ENCODE measurements at regions not wholly inside any gene's neighbourhood (a gene's known extent, or its start where the extent isn't known, plus 50 kb on each side); places are given as distances from the start of the nearest gene placed in this dataset.
A peak's percentile ranks its signal among the peaks of the same experiment; 100 is the strongest.
"Not testable (repeated sequence)": the region's sequence is repeated elsewhere in the genome, so short reads cannot be mapped to it uniquely, and the experiment has no call there.

GRCh38 chr1:60849401-60849800 lies 233.0 kb upstream of the NFIA start:
- DNase-seq (no peak), ATAC-seq (no peak)
- H3K27ac Mint-ChIP-seq = no peak overlapping the region
- H3K27me3 Mint-ChIP-seq = peaks cover 34% of the 10 kb centered on the region
- H3K9me3 Mint-ChIP-seq = no peaks in the 10 kb centered on the region
- no peaks in the 10 kb centered on the region for H3K4me1 Mint-ChIP-seq
- no peak overlapping the region for H3K4me3 Mint-ChIP-seq

GRCh38 chr1:60848583-60849188 lies 233.7 kb upstream of the NFIA start:
- DNase-seq (peak in 1 of 2 donors; percentile 1), ATAC-seq (peak; percentile 28)
- H3K9me3 Mint-ChIP-seq = no peaks in the 10 kb centered on the region
- H3K27me3 Mint-ChIP-seq = peaks cover 34% of the 10 kb centered on the region
- no peaks in the 10 kb centered on the region for H3K4me1 Mint-ChIP-seq
- H3K4me3 Mint-ChIP-seq = no peak overlapping the region
- peak overlapping the region in 1 of 2 donors; percentile 11 for H3K27ac Mint-ChIP-seq

- Mint-ChIP-seq H3K27ac (peak overlapping the region; percentile 60 to 61), H3K27me3 (peaks cover 34% of the 10 kb centered on the region), H3K4me1 (no peaks in the 10 kb centered on the region), H3K4me3 (no peak overlapping the region), H3K9me3 (no peaks in the 10 kb centered on the region)
- DNase-seq (no peak), ATAC-seq (no peak)
Measured at GRCh38 chr1:60847855-60848582, 234.3 kb upstream of the NFIA start.

- no peaks in the 10 kb centered on the region for H3K9me3 Mint-ChIP-seq
- ATAC-seq (no peak), DNase-seq (no peak)
- no peak overlapping the region for H3K27ac Mint-ChIP-seq
- H3K27me3 Mint-ChIP-seq = peaks cover 34% of the 10 kb centered on the region
- no peaks in the 10 kb centered on the region for H3K4me1 Mint-ChIP-seq
- H3K4me3 Mint-ChIP-seq = no peak overlapping the region
Measured at GRCh38 chr1:60847391-60847790, 235.0 kb upstream of the NFIA start.

GRCh38 chr1:60845659-60846058 lies 236.7 kb upstream of the NFIA start:
- ATAC-seq, H3K27ac Mint-ChIP-seq, DNase-seq, H3K4me1 Mint-ChIP-seq, H3K9me3 Mint-ChIP-seq, H3K4me3 Mint-ChIP-seq: not testable (repeated sequence)
- H3K27me3 Mint-ChIP-seq = peaks cover 32% of the 10 kb centered on the region

GRCh38 chr1:60842304-60842703 lies 240.1 kb upstream of the NFIA start:
- H3K27me3 Mint-ChIP-seq = peaks cover 7% of the 10 kb centered on the region
- no peak for DNase-seq
- H3K4me3 Mint-ChIP-seq = no peak overlapping the region
- no peaks in the 10 kb centered on the region for H3K9me3 Mint-ChIP-seq
- no peaks in the 10 kb centered on the region for H3K4me1 Mint-ChIP-seq
- peak overlapping the region in 1 of 2 donors; percentile 28 for H3K27ac Mint-ChIP-seq
- no peak for ATAC-seq

GRCh38 chr1:60841116-60842046 lies 241.0 kb upstream of the NFIA start:
- H3K27ac Mint-ChIP-seq = no peak overlapping the region
- H3K9me3 Mint-ChIP-seq = no peaks in the 10 kb centered on the region
- ATAC-seq (no peak), DNase-seq (no peak)
- peaks cover 7% of the 10 kb centered on the region for H3K27me3 Mint-ChIP-seq
- H3K4me1 Mint-ChIP-seq = no peaks in the 10 kb centered on the region
- no peak overlapping the region for H3K4me3 Mint-ChIP-seq

- DNase-seq, H3K4me1 Mint-ChIP-seq, H3K9me3 Mint-ChIP-seq, H3K27ac Mint-ChIP-seq, ATAC-seq, H3K4me3 Mint-ChIP-seq: not testable (repeated sequence)
- H3K27me3 Mint-ChIP-seq = peaks cover 13% of the 10 kb centered on the region
Measured at GRCh38 chr1:60840476-60840875, 241.9 kb upstream of the NFIA start.

GRCh38 chr1:60835649-60836048 lies 246.7 kb upstream of the NFIA start:
- Mint-ChIP-seq H3K9me3 (no peaks in the 10 kb centered on the region), H3K27me3 (peaks cover 27% of the 10 kb centered on the region), H3K4me3 (no peak overlapping the region), H3K4me1 (peaks cover 8% of the 10 kb centered on the region), H3K27ac (no peak overlapping the region)
- DNase-seq = no peak
- ATAC-seq = no peak

GRCh38 chr1:60833173-60833572 lies 249.2 kb upstream of the NFIA start:
- ATAC-seq = no peak
- Mint-ChIP-seq H3K4me3 (no peak overlapping the region), H3K4me1 (peaks cover 8% of the 10 kb centered on the region), H3K27ac (no peak overlapping the region), H3K27me3 (peaks cover 36% of the 10 kb centered on the region), H3K9me3 (no peaks in the 10 kb centered on the region)
- DNase-seq = no peak

GRCh38 chr1:60832367-60832766 lies 250.0 kb upstream of the NFIA start:
- DNase-seq (no peak), ATAC-seq (no peak)
- no peak overlapping the region for H3K27ac Mint-ChIP-seq
- no peak overlapping the region for H3K4me3 Mint-ChIP-seq
- H3K4me1 Mint-ChIP-seq = peaks cover 8% of the 10 kb centered on the region
- H3K9me3 Mint-ChIP-seq = no peaks in the 10 kb centered on the region
- H3K27me3 Mint-ChIP-seq = peaks cover 36% of the 10 kb centered on the region

GRCh38 chr1:60831780-60832179 lies 250.6 kb upstream of the NFIA start:
- H3K4me1 Mint-ChIP-seq = peaks cover 8% of the 10 kb centered on the region
- ATAC-seq = no peak
- no peak for DNase-seq
- no peak overlapping the region for H3K27ac Mint-ChIP-seq
- H3K9me3 Mint-ChIP-seq = peaks cover 0 to 3% of the 10 kb centered on the region in 2 donors
- H3K27me3 Mint-ChIP-seq = peaks cover 36% of the 10 kb centered on the region
- no peak overlapping the region for H3K4me3 Mint-ChIP-seq

GRCh38 chr1:60828944-60829343 lies 253.4 kb upstream of the NFIA start:
- Mint-ChIP-seq H3K27ac (no peak overlapping the region), H3K27me3 (peaks cover 30% of the 10 kb centered on the region), H3K9me3 (peaks cover 0 to 10% of the 10 kb centered on the region in 2 donors), H3K4me3 (no peak overlapping the region), H3K4me1 (peaks cover 8% of the 10 kb centered on the region)
- DNase-seq (no peak), ATAC-seq (no peak)

- Mint-ChIP-seq H3K27ac (no peak overlapping the region), H3K27me3 (peaks cover 9% of the 10 kb centered on the region), H3K4me3 (no peak overlapping the region), H3K4me1 (no peaks in the 10 kb centered on the region), H3K9me3 (peaks cover 0 to 10% of the 10 kb centered on the region in 2 donors)
- DNase-seq (no peak), ATAC-seq (no peak)
Measured at GRCh38 chr1:60826320-60827094, 255.9 kb upstream of the NFIA start.

GRCh38 chr1:60825593-60825992 lies 256.8 kb upstream of the NFIA start:
- Mint-ChIP-seq H3K4me1 (no peaks in the 10 kb centered on the region), H3K27ac (peak overlapping the region in 1 of 2 donors; percentile 34), H3K9me3 (peaks cover 0 to 10% of the 10 kb centered on the region in 2 donors), H3K27me3 (peaks cover 9% of the 10 kb centered on the region), H3K4me3 (no peak overlapping the region)
- DNase-seq (no peak), ATAC-seq (peak; percentile 56)

Data from stimulated activated naive CD8-positive, alpha-beta T cell treated with anti-CD3 and anti-CD28 coated beads, Interleukin-15, amount 100 ng/mL, for 72 hours (primary cell).